GM18511 (cell line): ENCODE measurements at regions not wholly inside any gene's neighbourhood (a gene's known extent, or its start where the extent isn't known, plus 50 kb on each side); places are given as distances from the start of the nearest gene placed in this dataset.

ENCODE experiments used
- ATAC-seq: cut with Tn5 transposase; IDR thresholded peaks from one replicate; pipeline ENCODE4 v1.9.1; 2021; ENCODE audit warnings: mild to moderate bottlenecking, moderate library complexity; ENCODE audit not compliant: unreplicated experiment

DNA sequence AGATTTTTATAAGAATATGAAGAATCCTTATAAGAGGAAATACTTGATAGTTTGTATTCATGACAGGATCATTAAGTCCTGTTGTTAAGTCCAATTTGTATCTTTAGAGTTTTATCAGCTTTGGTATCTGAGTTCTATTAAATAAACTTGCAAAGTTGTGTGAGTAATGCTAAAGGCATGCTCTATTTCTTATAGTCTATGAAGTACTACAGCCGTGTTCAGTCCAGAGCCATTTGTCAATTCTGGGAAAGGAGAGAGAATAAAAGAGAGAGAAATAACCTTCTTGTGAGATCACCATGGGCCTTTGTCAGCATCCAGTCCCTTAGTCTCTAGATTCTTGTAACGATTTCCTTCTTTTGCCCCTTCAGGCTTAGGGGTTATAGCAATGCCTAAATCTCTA lies 181.2 kb upstream of the POU3F2 start:
- ATAC-seq = no peak

DNA sequence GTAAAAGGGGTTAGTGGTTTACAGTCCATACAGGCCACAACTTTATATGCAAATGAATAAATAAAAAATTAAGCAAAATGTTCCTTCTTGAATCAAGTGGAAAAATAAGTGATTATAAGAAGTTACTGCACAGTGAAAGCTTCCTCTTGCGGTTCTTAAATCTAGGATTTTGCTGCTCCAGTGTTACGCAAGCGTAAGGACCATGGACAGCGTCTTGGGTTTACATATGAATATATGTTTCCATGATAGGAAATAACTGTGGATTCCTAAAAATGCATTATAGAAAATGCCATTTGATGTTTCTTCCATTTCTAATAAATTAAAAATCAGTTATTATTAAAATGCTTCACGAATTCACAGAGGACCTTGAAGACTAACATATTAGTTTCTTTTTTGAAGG lies 176.6 kb upstream of the POU3F2 start:
- no peak for ATAC-seq

DNA sequence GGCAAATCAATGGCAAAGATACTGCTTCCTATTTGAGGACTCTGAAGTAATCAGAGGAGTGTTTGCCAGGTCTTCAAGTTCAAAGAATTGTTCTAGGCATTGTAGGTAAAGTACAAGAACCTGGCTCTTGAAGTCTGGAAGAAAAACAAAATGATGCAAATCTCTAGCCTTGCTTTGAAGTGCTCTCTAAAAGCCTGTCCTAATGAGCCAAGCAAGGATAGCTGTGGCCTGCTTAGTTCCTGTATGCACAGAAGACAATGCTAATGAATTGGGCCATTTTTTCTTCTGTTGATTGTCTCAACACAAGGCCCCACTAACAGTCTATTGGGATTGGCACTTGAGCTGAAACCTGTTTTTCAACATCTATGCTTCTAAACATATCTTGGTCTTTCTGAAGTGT lies 165.0 kb upstream of the POU3F2 start:
- no peak for ATAC-seq

DNA sequence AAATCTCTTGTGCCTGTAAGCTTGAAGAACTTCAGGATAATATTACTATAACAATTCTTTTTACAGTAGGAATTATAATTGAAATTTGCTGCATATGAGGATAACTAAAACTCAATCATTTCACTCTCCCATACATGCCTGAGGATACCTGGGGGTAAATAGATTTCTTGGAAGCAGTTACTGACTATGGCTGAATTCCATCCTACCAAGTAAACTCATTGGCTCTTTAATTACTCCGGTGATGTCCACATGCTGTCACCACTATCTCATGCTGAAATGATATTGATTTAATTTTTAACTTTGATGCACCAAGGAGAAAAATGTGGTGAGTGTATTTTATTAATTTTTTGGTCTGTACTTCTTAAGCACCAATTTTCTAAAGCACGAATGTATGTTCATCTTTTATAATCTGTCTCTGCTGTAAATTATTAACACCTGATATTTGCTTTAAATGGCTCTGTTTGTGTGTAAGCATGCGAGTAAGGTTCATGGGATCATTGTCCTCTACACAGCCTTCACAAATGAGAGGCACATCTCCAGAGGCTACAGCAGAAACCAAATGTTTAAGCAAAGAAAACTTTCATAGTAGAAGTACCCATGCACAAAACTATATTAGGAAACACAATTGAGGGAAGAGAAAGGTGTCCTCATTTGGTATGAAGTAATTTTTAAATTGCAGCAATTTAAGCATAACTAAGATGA lies 164.2 kb upstream of the POU3F2 start:
- ATAC-seq = no peak

DNA sequence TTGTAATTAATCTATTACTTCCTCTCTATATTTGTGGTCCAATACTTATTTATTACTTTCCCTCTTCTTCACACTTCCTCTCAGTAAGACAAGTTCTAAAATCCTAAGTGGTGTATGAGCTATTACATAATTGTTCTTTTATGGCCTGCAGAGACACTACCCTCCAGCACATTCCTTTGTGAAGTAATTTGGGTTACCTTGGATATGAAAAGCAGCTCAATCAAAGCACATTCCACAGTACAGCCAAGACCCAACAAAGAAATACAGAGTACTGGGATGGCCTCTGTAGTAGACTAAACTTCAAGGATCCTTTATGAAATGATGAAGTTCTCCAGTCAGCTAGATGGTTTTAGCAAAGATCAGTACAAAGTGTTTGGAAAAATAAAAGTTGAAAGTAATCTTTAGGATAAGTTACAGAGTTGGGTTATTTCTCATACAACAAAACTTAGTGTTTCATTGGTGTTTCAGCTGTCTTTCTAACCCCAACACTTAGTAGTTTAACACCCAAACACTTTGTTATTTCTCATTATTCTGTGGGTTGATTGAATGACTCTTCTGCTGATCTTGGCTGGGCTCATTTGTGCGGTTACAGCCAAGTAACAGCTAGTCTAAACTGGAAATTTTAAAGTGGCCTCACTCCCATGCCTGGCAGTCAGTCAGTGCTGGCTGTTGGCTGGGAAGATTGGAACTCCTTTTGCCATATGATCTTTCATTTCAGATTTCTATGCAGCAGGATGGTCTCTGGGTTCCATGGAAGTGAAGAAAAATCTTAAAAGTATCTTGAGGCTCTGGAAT lies 161.5 kb upstream of the POU3F2 start:
- no peak for ATAC-seq

DNA sequence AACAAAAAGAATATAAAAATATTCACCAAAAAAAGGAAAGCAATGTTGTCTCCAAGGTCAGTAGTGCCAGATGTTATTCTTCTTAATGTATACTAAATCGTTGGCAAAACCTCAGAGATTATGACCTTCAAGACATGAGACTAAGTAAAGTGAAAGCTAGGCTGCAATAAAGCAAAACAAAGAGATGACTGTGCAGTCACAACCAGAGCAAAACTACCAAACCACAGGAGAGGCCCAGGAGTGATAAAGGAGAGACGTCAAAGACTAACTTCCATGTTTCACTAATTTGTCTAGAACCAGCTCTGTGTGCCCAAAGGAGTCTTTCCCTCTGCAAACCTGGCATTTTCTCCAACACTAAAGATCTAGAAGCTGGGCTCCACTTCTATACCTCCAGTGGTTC lies 155.9 kb upstream of the POU3F2 start:
- no peak for ATAC-seq

DNA sequence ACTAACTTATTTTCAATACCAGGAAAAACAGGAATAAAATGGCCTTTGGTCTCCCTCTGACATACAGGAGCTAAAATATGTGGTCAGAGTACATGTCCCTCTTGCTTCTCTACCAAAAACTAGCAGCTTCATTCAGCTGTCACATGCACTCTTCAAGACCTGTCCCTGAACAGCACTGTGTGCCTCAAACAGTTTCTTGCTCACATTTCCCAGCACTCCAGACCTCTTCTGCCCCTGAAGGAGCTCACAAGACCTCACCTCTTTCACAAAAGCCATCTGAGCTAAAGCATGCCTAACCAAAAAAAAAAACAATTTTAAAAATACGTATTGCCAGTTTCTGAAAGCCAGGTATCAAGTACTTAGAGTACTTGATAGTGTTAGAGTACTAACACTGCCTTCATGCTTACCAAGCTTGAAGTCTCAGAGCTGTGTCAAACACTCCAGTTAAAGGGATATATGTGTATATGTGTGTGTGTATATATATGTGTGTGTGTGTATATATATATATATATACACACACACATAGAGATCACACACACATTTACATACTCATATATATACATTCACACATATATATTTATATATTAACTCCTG lies 148.3 kb upstream of the POU3F2 start:
- ATAC-seq = no peak

DNA sequence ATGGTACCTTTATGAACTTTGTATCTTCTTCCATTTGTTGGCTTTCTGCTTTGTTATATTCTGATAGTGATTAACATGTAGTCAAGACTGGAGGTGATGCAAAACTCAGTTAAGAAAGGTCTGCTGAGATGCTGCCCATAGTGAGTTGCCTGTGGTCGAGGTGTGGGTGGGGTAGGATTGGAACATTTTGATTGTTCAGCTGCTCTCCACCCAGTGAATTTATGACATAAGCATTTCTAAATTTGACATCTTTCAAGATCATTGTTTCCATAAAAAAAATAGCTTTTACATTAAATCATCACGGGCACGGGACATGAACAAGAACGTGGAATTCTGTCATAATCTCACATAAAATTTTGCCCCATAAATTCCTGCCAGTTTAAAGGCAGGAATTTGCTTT lies 146.6 kb upstream of the POU3F2 start:
- no peak for ATAC-seq

DNA sequence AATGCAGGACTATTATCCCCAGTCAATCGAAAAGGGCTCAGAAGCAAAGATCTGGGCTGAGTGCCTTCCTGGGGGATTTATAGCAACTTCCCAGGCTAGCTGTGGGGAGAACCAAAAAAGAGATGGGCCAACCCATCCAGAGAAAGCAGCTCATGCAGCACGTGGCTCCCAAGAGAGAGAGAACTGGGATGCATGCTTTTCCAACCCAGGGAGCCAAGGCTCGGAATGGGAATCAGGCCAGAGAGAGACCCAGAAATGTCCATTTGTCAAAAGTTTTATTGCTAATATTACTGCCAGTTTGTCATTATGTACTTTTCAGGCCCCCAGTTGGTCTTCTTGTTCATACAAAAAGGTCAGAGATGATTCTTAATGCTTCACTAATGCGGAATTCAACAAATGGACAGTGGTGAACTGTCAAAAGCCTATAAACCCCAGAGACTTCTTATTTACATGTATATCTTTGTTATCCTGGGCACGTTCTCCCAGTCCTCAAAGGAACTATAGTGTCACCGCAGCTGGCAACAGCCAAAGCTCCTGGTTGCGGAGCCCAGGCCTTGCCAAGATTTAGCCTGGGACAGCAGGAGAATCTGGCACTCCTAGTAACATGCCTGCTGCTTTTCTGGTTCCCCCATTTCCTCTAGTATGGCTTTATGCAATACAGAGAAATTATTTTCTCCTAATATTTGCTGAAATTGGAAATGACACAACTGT lies 139.1 kb upstream of the POU3F2 start:
- ATAC-seq = no peak

DNA sequence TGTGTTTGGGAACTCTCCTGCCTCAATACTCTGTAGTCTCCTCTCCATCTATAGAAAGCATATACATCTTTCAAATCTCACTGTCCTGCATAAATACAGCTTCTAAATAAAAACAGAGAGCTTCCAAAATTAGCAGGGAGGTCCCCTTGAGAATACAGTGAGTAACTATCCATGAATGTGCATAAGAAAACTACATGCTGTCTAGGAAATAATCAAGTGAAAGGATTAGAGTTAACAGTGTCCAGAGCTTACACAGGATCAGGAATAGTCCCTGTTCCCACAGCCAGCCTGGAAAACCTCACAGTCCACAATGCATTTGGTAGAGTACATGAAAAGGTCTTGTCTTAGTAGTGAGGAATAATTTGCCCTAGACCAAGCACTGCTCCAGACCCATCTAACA lies 123.0 kb upstream of the POU3F2 start:
- ATAC-seq = no peak

DNA sequence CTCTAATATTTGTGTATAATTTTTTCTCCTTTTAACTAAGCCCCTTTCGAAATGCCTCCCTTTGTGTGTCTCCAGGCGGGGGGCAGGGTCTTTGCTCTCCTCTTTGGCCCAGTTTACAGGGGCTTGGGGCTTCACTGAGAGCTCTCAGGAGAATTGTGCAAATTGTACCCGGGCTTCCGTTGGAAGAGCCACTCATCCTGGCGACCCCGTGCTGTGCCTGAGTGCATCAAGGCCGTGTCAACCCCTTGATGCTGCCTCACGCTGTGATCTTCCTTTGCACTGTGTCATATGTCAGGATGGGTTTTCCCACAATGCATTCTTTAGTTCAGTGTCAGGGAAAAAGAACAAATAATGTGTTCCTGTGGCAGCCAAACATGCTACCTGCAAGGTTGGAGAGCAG lies 118.0 kb upstream of the POU3F2 start:
- no peak for ATAC-seq

DNA sequence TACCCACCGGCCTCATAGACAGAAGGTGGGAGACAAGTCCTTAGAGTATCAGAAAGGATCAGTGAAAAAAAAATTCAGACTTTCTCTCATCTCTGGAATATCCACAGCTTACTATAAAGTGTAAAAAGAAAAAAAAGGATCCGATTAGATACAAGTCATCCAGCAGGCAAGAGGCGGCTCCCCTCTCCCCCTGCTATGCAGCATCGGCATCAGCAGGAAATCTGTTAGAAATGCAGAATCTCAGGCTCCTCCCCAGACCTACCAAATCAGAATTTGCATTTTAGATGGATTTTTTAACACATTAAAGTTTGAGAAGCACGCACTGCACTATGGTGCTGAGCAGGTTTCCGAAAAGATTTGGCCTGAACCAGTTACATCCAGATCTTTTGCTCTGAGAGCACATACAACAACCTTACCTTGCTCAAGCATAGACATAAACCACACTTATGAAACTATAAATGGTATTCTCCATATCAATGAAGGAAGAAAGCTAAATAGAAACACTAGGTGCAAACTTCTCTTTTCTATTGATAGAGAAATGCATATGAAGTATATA lies 117.0 kb upstream of the POU3F2 start:
- no peak for ATAC-seq

DNA sequence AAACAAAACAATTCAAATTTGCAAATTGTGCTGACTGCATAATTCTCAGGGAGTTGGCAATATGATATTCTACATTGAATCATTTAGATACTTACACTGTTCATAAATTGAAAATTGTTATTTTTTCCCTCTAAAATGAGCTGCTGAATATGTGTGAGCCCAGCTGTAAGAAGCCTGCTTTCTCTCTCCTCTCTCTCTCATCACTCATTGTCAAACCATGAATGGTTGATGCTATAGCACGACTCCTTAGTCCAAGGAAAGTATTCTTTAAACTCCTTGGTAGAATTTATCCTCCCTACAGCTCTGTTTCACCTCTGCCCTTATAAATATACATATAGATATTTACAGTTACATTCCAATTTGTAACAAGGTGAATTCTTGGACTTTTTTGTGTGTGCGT lies 116.4 kb upstream of the POU3F2 start:
- no peak for ATAC-seq

DNA sequence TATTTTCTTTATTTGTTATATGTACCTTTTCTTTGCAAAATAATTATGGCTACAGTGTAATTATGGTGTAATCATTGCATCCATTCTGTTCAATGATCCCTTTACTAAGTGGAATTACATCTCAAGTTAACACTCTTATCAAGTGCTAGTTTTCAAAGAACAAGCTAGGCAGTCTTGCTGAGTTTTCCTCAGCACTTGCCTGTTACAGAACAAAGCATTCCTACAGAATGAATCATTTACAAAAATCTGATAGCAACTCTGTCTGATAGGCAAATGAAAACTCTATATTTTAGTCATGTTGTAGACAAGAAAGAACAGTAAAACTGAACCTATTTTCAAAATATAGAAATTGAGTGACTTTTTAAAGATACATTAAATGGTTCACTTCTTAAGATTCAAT lies 109.8 kb upstream of the POU3F2 start:
- no peak for ATAC-seq

DNA sequence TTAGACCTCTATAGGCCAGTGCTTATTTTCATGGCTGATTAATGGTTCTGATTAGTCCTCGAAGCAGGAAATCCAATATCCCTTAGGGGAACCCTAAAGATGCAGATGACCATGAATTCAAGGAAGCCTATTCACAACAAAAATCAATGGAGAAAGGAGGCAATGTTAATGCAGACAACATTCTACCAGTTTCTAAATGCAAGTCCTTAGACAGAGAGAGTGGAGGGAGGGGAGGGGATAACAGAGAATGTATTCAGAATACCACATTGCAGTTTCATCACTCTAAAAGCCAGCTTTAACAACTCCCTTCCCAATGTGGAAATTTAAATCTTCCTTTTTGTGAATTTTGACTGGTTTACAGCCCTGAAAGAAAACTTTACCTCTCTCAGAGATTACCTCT lies 87.1 kb upstream of the POU3F2 start:
- ATAC-seq = no peak

DNA sequence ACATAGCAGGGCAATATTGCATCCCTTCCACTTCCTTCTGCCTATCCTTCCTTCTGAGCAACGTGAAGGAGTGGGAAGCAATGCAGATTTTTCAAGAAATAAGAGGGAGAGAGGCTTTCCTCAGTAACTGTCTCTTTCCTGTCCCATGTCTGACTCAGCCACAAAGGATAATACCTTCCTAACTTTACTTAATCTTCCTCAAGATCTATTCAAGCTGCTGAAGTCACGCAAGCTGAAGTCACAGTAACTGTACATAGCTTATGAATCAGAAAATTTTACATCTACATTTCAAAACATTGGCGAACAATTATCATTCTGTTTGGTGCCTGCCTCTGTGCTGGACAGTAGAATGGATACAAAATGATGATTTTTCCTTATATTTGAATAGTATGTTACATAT lies 86.4 kb upstream of the POU3F2 start:
- ATAC-seq = no peak

DNA sequence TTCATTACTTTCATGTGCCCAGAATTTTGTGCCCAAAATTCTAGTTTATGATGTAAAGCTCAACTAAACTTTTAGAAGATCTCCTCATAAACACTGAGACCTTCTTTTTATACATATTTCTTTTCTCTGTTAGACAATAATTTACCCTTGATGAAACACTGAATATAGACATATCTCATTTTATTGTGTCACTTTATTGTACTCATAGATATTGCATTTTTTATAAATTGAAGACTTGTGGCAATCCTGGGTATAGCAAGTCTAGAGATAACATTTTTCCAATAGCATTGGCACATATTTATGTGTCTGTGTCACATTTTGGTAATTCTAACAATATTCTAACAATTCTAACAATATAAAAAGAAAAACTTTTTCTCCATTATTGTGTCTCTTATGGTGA lies 74.9 kb upstream of the POU3F2 start:
- no peak for ATAC-seq

DNA sequence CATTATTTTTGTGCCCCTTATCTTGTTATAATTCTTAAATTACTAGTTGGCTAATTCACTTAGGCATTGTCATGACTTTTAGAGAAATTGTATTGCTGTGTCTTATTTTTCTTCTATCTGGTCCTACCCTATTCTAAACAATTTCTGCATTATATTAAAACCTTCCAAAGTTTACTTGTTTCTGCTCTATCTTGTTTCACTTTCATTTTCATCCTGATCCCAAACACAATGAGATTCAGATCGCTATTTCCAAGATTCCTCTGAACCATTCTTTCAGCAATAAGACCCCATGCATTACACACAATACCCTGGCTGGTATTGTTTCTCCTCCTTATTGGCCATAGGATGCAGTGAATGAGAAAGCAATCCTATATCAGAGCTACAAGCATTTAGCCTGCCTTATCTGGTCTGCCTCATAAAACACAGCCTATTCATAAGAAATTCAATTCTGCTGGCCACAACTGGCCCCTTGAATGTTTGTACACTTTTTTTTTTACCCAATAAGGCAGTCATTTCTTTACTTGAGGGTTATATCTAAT lies 69.9 kb upstream of the POU3F2 start:
- ATAC-seq = no peak

DNA sequence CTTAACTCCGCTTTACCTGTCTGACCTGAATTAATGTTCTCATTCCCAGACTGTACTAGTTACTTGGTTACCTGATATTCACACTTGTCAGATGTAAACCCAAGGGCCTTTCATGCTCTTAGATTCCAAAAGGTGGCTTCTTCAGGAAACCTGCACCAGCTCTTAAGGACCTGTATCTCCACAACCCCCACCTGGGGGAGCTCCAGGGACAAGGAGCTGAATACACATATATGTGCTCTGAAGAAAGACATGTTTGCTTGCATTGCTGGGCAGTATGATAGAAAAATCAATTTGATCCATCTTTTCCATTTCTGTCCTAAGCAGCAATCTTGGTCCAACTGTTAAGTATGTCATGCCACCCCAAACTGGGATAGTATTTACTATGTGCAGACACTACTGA lies 64.8 kb upstream of the POU3F2 start:
- peak; percentile 66 for ATAC-seq

DNA sequence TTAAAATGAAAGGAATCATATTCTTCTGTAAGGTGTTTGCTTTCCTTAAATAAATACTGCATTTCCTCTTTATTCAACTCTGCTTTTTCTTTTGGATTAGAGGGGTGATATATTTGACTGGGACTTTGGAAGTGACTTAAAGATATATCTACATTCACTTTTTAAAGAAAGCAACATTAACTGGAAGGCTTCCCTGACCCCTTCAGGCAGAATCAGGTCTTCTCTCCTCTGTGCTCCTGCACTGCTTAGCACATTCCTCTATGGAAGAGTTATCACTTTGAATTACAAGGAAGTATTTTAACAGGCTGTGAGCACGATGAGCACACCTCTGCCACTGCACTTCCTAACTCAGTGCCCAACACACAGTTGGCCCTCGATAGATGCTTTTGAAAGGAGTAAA lies 59.2 kb upstream of the POU3F2 start:
- ATAC-seq = no peak

DNA sequence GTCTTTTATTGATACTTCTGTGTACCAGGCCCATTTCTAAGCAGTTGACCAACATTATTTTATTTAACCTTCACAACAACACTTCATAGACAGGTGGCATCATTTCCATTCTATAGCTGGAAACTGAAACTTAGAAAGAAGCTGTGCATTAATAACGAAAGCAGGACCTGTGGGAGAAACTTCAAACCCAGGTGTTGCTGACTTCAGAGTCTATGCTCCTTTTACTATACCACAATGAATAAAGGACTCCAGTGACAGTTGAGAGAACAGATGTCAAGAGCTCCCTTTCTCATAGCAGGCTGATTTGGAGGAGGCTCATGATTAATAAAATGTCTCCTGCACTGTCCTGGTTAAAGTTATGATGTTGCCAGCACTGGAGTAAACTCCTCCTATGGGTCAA lies 56.6 kb upstream of the POU3F2 start:
- peak; percentile 99 for ATAC-seq
